Activated T-cell treated with anti-CD3 and anti-CD28 coated beads, Interleukin-2, amount 50 U/mL, for 72 hours (primary cell): ENCODE measurements at regions not wholly inside any gene's neighbourhood (a gene's known extent, or its start where the extent isn't known, plus 50 kb on each side); places are given as distances from the start of the nearest gene placed in this dataset.

Experiments
- ATAC-seq, 2 donors: fragments of 150-1000 bp; cut with Tn5 transposase; replicated peaks in 1 of 2; 2 replicates each; pipeline ENCODE4 v1.10.0; 2021; ENCODE audit warnings: moderate library complexity in 2 of 2, mild to moderate bottlenecking in 1 of 2
- DNase-seq, 2 donors: peaks; one replicate each; pipeline ENCODE4 v3.0.0; 2021 to 2022; ENCODE audit warnings: mixed read lengths in 1 of 2
- H3K27ac Mint-ChIP-seq: one replicate; pipeline ENCODE4 v1.8.0; 2022; ENCODE audit warnings: mild to moderate bottlenecking, moderate library complexity, mixed read lengths
- H3K27me3 Mint-ChIP-seq: one replicate; pipeline ENCODE4 v1.8.0; 2022; ENCODE audit warnings: low read depth, mixed read lengths
- H3K36me3 Mint-ChIP-seq, 2 donors: one replicate each; pipeline ENCODE4 v1.8.0; 2022; ENCODE audit warnings: mixed read lengths in 2 of 2, mild to moderate bottlenecking in 1 of 2; ENCODE audit not compliant: insufficient read depth in 2 of 2
- H3K4me1 Mint-ChIP-seq: one replicate; pipeline ENCODE4 v1.8.0; 2022; ENCODE audit warnings: low read depth, mixed read lengths
- H3K4me3 Mint-ChIP-seq, 2 donors: one replicate each; pipeline ENCODE4 v1.8.0; 2022; ENCODE audit warnings: mild to moderate bottlenecking in 2 of 2, mixed read lengths in 2 of 2, moderate library complexity in 2 of 2
- H3K9me3 Mint-ChIP-seq, 2 donors: one replicate each; pipeline ENCODE4 v1.8.0; 2022; ENCODE audit warnings: mixed read lengths in 2 of 2

- ATAC-seq (no peak), DNase-seq (no peak)
- H3K4me3 Mint-ChIP-seq = no peak overlapping the region
- no peaks in the 10 kb centered on the region for H3K4me1 Mint-ChIP-seq
- no peaks in the 10 kb centered on the region for H3K9me3 Mint-ChIP-seq
- no peaks in the 10 kb centered on the region for H3K27me3 Mint-ChIP-seq
- no peaks in the 10 kb centered on the region for H3K36me3 Mint-ChIP-seq
- H3K27ac Mint-ChIP-seq = no peak overlapping the region
Measured at GRCh38 chr5:158644301-158644700, 455.4 kb downstream of the EBF1 start.

GRCh38 chr5:158643840-158644239, 455.9 kb downstream of the EBF1 start:
- ATAC-seq (no peak), DNase-seq (no peak)
- H3K27me3 Mint-ChIP-seq = no peaks in the 10 kb centered on the region

GRCh38 chr5:158642879-158643278, 456.8 kb downstream of the EBF1 start:
- H3K36me3 Mint-ChIP-seq = no peaks in the 10 kb centered on the region
- no peak overlapping the region for H3K27ac Mint-ChIP-seq
- no peaks in the 10 kb centered on the region for H3K9me3 Mint-ChIP-seq
- no peaks in the 10 kb centered on the region for H3K4me1 Mint-ChIP-seq
- no peaks in the 10 kb centered on the region for H3K27me3 Mint-ChIP-seq
- DNase-seq (no peak), ATAC-seq (no peak)
- no peak overlapping the region for H3K4me3 Mint-ChIP-seq

More at GRCh38 chr5:158643840-158644239, 455.9 kb downstream of the EBF1 start:
- Mint-ChIP-seq H3K4me1 (no peaks in the 10 kb centered on the region), H3K36me3 (no peaks in the 10 kb centered on the region), H3K4me3 (no peak overlapping the region), H3K9me3 (no peaks in the 10 kb centered on the region), H3K27ac (no peak overlapping the region)

DNA sequence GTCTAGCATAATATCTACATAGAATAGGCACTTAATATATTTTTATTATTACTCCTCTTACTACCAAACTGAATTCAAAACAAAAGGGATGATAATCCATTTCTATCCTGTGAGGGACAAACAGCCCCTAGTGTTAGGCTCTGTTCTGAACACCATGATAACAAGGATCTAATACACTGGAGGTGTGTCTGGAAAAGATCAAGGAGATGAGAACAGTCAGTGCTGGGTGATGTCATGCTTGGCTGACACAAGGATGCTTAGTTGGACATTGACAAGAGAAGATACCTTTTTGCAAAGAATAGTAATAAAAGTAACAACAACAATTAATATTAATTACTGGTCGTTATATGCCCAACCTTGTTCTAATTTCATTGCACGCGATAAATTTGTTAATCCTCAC, 458.7 kb downstream of the EBF1 start:
- DNase-seq (no peak), ATAC-seq (no peak)
- H3K4me1 Mint-ChIP-seq = no peaks in the 10 kb centered on the region
- no peak overlapping the region for H3K4me3 Mint-ChIP-seq
- H3K27me3 Mint-ChIP-seq = no peaks in the 10 kb centered on the region
- no peaks in the 10 kb centered on the region for H3K36me3 Mint-ChIP-seq
- no peaks in the 10 kb centered on the region for H3K9me3 Mint-ChIP-seq
- no peak overlapping the region for H3K27ac Mint-ChIP-seq

GRCh38 chr5:158640593-158640980, 459.1 kb downstream of the EBF1 start:
- no peak for DNase-seq
- no peak for ATAC-seq
- H3K9me3 Mint-ChIP-seq = no peaks in the 10 kb centered on the region
- no peak overlapping the region for H3K4me3 Mint-ChIP-seq
- H3K4me1 Mint-ChIP-seq = no peaks in the 10 kb centered on the region
- H3K27me3 Mint-ChIP-seq = no peaks in the 10 kb centered on the region
- no peak overlapping the region for H3K27ac Mint-ChIP-seq
- no peaks in the 10 kb centered on the region for H3K36me3 Mint-ChIP-seq

GRCh38 chr5:158639881-158640592, 459.7 kb downstream of the EBF1 start:
- Mint-ChIP-seq H3K4me3 (no peak overlapping the region), H3K9me3 (no peaks in the 10 kb centered on the region), H3K27me3 (no peaks in the 10 kb centered on the region), H3K27ac (no peak overlapping the region), H3K36me3 (no peaks in the 10 kb centered on the region), H3K4me1 (no peaks in the 10 kb centered on the region)
- DNase-seq (no peak), ATAC-seq (no peak)

- Mint-ChIP-seq H3K9me3 (no peaks in the 10 kb centered on the region), H3K4me3 (no peak overlapping the region), H3K27ac (no peak overlapping the region), H3K27me3 (no peaks in the 10 kb centered on the region), H3K36me3 (no peaks in the 10 kb centered on the region), H3K4me1 (no peaks in the 10 kb centered on the region)
- ATAC-seq = no peak
- DNase-seq = no peak
Measured at GRCh38 chr5:158638396-158638795, 461.3 kb downstream of the EBF1 start.

GRCh38 chr5:158637039-158637438, 462.7 kb downstream of the EBF1 start:
- Mint-ChIP-seq H3K4me1 (no peaks in the 10 kb centered on the region), H3K27me3 (no peaks in the 10 kb centered on the region), H3K27ac (no peak overlapping the region), H3K36me3 (no peaks in the 10 kb centered on the region), H3K4me3 (no peak overlapping the region), H3K9me3 (no peaks in the 10 kb centered on the region)
- ATAC-seq (no peak), DNase-seq (no peak)

DNA sequence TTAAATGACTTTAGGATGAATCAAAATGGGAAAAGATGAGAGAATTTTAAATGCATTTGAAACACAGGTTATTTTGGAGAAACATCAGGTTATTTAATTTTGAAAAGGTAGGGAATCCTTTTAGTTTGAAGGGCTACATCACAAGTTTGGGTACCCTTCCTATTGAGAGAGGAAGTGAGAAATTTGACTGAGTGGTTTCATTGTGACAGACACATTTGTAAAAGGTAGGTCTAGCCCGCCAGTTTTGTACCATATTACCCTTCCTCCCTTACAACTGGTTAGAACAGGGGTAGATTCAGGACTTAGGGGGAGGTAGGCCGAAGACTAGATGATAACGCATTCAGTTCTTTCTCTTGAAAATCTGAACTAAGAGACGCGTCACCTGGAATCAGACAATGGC, 464.2 kb downstream of the EBF1 start:
- Mint-ChIP-seq H3K27me3 (no peaks in the 10 kb centered on the region), H3K4me1 (no peaks in the 10 kb centered on the region), H3K36me3 (no peaks in the 10 kb centered on the region), H3K27ac (no peak overlapping the region), H3K9me3 (no peaks in the 10 kb centered on the region), H3K4me3 (no peak overlapping the region)
- ATAC-seq (no peak), DNase-seq (no peak)

DNA sequence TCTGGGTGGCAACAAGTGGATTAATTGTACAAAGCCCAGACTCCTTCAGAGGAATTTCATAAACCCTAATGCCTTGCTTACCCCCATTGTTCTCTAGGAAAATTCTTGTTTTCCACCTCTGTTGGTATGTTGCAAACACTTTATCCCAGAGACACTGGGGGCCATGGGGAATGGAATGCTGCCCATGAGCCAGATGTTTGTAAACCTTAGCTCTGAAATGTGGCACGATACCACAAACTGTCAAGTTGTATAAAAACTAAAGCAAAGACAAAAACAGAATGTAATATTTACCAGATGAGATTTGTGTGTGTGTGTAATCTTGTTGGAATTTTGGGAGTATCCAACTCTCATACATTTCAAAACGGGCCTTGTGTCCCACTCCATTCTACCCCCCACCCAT, 465.0 kb downstream of the EBF1 start:
- Mint-ChIP-seq H3K27me3 (no peaks in the 10 kb centered on the region), H3K4me1 (no peaks in the 10 kb centered on the region), H3K36me3 (no peaks in the 10 kb centered on the region), H3K27ac (no peak overlapping the region), H3K4me3 (no peak overlapping the region), H3K9me3 (no peaks in the 10 kb centered on the region)
- DNase-seq = no peak
- ATAC-seq = no peak

DNA sequence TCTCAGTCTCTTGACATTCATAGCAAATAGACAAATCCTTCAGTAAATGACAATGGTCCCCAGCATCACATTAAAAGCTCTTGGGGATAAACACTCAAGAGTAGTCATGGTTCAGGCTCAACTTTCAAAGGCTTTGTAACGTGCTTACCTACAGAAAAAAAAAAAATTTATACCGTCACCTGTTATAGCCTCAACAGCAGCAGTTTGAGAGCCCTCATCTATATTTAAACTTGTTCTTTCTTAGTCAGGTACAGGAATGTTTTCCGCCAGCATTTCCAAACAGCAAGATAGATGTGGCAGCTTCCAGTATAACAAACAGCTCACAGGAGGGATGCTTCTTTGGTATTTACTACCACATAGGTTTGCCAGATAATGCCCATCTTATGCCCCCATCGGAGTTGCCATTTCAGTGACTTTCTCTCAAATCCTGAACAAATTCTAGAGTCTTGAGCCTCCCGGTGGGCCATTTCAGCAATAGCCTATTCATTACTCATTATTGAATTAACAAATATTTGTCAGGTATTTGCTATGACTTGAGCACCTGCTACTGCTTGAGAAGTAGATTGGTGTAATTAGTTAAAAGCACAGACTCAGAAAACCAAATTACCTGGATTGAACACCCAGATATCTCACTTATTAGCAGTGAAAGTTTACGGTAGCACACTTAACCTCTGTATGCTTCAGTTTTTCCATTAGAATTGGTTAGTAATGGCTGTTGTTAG, 470.0 kb downstream of the EBF1 start:
- ATAC-seq = no peak
- DNase-seq = no peak
- Mint-ChIP-seq H3K4me3 (no peak overlapping the region), H3K4me1 (no peaks in the 10 kb centered on the region), H3K9me3 (peaks cover 0 to 4% of the 10 kb centered on the region in 2 donors), H3K27ac (no peak overlapping the region), H3K27me3 (no peaks in the 10 kb centered on the region), H3K36me3 (no peaks in the 10 kb centered on the region)

DNA sequence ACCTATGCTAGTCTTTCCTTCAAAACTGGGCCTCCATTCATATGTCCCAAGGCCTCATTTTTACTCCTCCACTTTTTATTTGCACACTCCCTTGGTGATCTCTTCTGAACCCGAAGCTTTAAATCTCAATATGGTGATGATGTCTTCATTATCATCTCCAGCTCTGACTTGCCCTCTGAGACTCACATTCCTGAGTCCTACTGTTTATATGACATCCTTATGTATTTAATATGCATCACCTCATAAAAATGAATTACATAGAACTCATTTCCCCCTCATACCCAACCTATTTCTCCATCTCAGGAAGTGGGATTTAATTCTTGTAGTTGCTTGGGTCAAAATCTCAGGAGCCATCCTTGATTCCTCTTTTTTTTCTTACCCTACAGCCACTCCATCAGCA, 473.0 kb downstream of the EBF1 start:
- Mint-ChIP-seq H3K36me3 (no peaks in the 10 kb centered on the region), H3K27ac (no peak overlapping the region), H3K27me3 (no peaks in the 10 kb centered on the region), H3K9me3 (peaks cover 0 to 4% of the 10 kb centered on the region in 2 donors), H3K4me3 (no peak overlapping the region), H3K4me1 (no peaks in the 10 kb centered on the region)
- ATAC-seq (no peak), DNase-seq (no peak)

- H3K27ac Mint-ChIP-seq = no peak overlapping the region
- no peaks in the 10 kb centered on the region for H3K27me3 Mint-ChIP-seq
- peaks cover 0 to 4% of the 10 kb centered on the region in 2 donors for H3K9me3 Mint-ChIP-seq
- no peak for DNase-seq
- no peak overlapping the region for H3K4me3 Mint-ChIP-seq
- ATAC-seq = no peak
- H3K4me1 Mint-ChIP-seq = no peaks in the 10 kb centered on the region
- H3K36me3 Mint-ChIP-seq = no peaks in the 10 kb centered on the region
Measured at GRCh38 chr5:158623971-158624370, 475.7 kb downstream of the EBF1 start.

DNA sequence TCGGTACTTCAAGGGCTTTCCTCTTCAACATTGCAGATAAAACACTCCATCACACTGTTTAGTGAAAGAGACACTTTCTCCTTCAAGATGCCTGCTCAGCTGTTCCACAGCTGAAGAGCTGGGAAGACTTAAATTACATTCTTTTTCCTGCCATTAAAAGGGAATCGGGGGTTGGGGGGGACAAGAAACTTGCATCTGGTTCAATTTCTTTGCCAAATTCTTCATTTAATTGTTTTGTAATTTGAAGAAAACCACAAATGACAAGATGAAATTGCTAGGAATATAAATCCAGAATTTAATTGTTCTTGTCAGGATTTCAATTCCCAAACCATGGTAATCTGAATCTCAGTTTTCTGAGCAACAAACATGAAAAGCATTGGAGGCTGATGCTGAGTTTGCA, 478.3 kb downstream of the EBF1 start:
- Mint-ChIP-seq H3K27ac (no peak overlapping the region), H3K4me3 (no peak overlapping the region), H3K4me1 (no peaks in the 10 kb centered on the region), H3K27me3 (no peaks in the 10 kb centered on the region), H3K36me3 (no peaks in the 10 kb centered on the region), H3K9me3 (no peaks in the 10 kb centered on the region)
- DNase-seq (no peak), ATAC-seq (no peak)
